BLaER1 (cell line): ENCODE measurements at regions not wholly inside any gene's neighbourhood (a gene's known extent, or its start where the extent isn't known, plus 50 kb on each side); places are given as distances from the start of the nearest gene placed in this dataset.

Source experiments
- H3K27ac ChIP-seq: shearing (Covaris generic); formaldehyde crosslinking; 2 replicates; pipeline ENCODE4 v1.8.1; 2022
- H3K27me3 ChIP-seq: shearing (Covaris generic); formaldehyde crosslinking; 2 replicates; pipeline ENCODE4 v1.8.1; 2022
- H3K36me3 ChIP-seq: shearing (Covaris generic); formaldehyde crosslinking; 2 replicates; pipeline ENCODE4 v1.8.1; 2022
- H3K4me1 ChIP-seq: shearing (Covaris generic); formaldehyde crosslinking; 2 replicates; pipeline ENCODE4 v1.8.1; 2022
- H3K4me2 ChIP-seq: shearing (Covaris generic); formaldehyde crosslinking; 2 replicates; pipeline ENCODE4 v1.8.1; 2022
- H3K4me3 ChIP-seq: shearing (Covaris generic); formaldehyde crosslinking; 2 replicates; pipeline ENCODE4 v1.8.1; 2022
- H3K9ac ChIP-seq: shearing (Covaris generic); formaldehyde crosslinking; 2 replicates; pipeline ENCODE4 v1.8.1; 2022
- H3K9me3 ChIP-seq: shearing (Covaris generic); formaldehyde crosslinking; 2 replicates; pipeline ENCODE4 v1.8.1; 2022
- H4K20me1 ChIP-seq: shearing (Covaris generic); formaldehyde crosslinking; 2 replicates; pipeline ENCODE4 v1.8.1; 2022
- Cebpa-rat ChIP-seq: shearing (Covaris generic); IDR thresholded peaks from 2 replicates; pipeline ENCODE4 v1.8.1; 2022

- Histone ChIP-seq H3K27ac (no peak overlapping the region), H3K36me3 (no peaks in the 10 kb centered on the region), H3K9ac (no peak overlapping the region)
Measured at GRCh38 chr13:111861766-111862366, 205.1 kb upstream of the SOX1 start.

GRCh38 chr13:111862836-111863815, 203.8 kb upstream of the SOX1 start:
- H3K9ac ChIP-seq = no peak overlapping the region

More at GRCh38 chr13:111861766-111862366, 205.1 kb upstream of the SOX1 start:
- Histone ChIP-seq H3K9me3 (no peaks in the 10 kb centered on the region), H3K4me1 (peaks cover 7% of the 10 kb centered on the region), H3K4me2 (peak overlapping the region; percentile 12; the same call in 1 of the 2 replicates), H3K27me3 (no peaks in the 10 kb centered on the region), H4K20me1 (no peaks in the 10 kb centered on the region), H3K4me3 (no peak overlapping the region)
- TF ChIP-seq Cebpa-rat = no peak

GRCh38 chr13:111864566-111864965, 202.4 kb upstream of the SOX1 start:
- H3K27me3 ChIP-seq = no peaks in the 10 kb centered on the region
- no peak for TF ChIP-seq Cebpa-rat

More at GRCh38 chr13:111862836-111863815, 203.8 kb upstream of the SOX1 start:
- no peak overlapping the region for H3K4me2 ChIP-seq
- no peak for TF ChIP-seq Cebpa-rat
- no peak overlapping the region for H3K27ac ChIP-seq
- H4K20me1 ChIP-seq = no peaks in the 10 kb centered on the region
- H3K36me3 ChIP-seq = no peaks in the 10 kb centered on the region
- H3K27me3 ChIP-seq = no peaks in the 10 kb centered on the region
- H3K4me1 ChIP-seq = peaks cover 7% of the 10 kb centered on the region
- no peak overlapping the region for H3K4me3 ChIP-seq
- peaks cover 9% of the 10 kb centered on the region for H3K9me3 ChIP-seq

GRCh38 chr13:111865046-111865445, 201.9 kb upstream of the SOX1 start:
- H3K4me2 ChIP-seq = no peak overlapping the region
- no peak overlapping the region for H3K27ac ChIP-seq
- no peak overlapping the region for H3K9ac ChIP-seq
- no peak for TF ChIP-seq Cebpa-rat
- H3K9me3 ChIP-seq = peaks cover 18% of the 10 kb centered on the region
- no peaks in the 10 kb centered on the region for H4K20me1 ChIP-seq
- peaks cover 7% of the 10 kb centered on the region for H3K4me1 ChIP-seq
- no peak overlapping the region for H3K4me3 ChIP-seq
- no peaks in the 10 kb centered on the region for H3K27me3 ChIP-seq
- H3K36me3 ChIP-seq = no peaks in the 10 kb centered on the region

More at GRCh38 chr13:111864566-111864965, 202.4 kb upstream of the SOX1 start:
- H3K27ac ChIP-seq = no peak overlapping the region
- no peaks in the 10 kb centered on the region for H4K20me1 ChIP-seq
- peaks cover 7% of the 10 kb centered on the region for H3K4me1 ChIP-seq
- H3K9ac ChIP-seq = no peak overlapping the region
- H3K36me3 ChIP-seq = no peaks in the 10 kb centered on the region
- no peak overlapping the region for H3K4me2 ChIP-seq
- no peak overlapping the region for H3K4me3 ChIP-seq
- H3K9me3 ChIP-seq = peaks cover 18% of the 10 kb centered on the region

- H3K4me3 ChIP-seq = no peak overlapping the region
- peaks cover 18% of the 10 kb centered on the region for H3K9me3 ChIP-seq
- no peak overlapping the region for H3K27ac ChIP-seq
- no peaks in the 10 kb centered on the region for H4K20me1 ChIP-seq
- no peaks in the 10 kb centered on the region for H3K27me3 ChIP-seq
- no peak overlapping the region for H3K9ac ChIP-seq
- no peak overlapping the region for H3K4me2 ChIP-seq
- H3K36me3 ChIP-seq = no peaks in the 10 kb centered on the region
- TF ChIP-seq Cebpa-rat = no peak
- peaks cover 7% of the 10 kb centered on the region for H3K4me1 ChIP-seq
Measured at GRCh38 chr13:111865826-111866225, 201.1 kb upstream of the SOX1 start.

GRCh38 chr13:111866731-111867245, 200.2 kb upstream of the SOX1 start:
- no peaks in the 10 kb centered on the region for H3K36me3 ChIP-seq
- H3K27me3 ChIP-seq = no peaks in the 10 kb centered on the region
- H3K9me3 ChIP-seq = peaks cover 18% of the 10 kb centered on the region
- H3K4me2 ChIP-seq = no peak overlapping the region
- no peak overlapping the region for H3K4me3 ChIP-seq
- TF ChIP-seq Cebpa-rat = no peak
- no peak overlapping the region for H3K9ac ChIP-seq
- H3K4me1 ChIP-seq = peaks cover 4% of the 10 kb centered on the region
- H3K27ac ChIP-seq = no peak overlapping the region
- H4K20me1 ChIP-seq = no peaks in the 10 kb centered on the region

- no peak overlapping the region for H3K4me3 ChIP-seq
- H3K27ac ChIP-seq = no peak overlapping the region
- no peak overlapping the region for H3K9ac ChIP-seq
- H3K9me3 ChIP-seq = peaks cover 18% of the 10 kb centered on the region
- no peaks in the 10 kb centered on the region for H4K20me1 ChIP-seq
- TF ChIP-seq Cebpa-rat = no peak
- no peak overlapping the region for H3K4me2 ChIP-seq
- H3K27me3 ChIP-seq = no peaks in the 10 kb centered on the region
- no peaks in the 10 kb centered on the region for H3K4me1 ChIP-seq
- no peaks in the 10 kb centered on the region for H3K36me3 ChIP-seq
Measured at GRCh38 chr13:111867657-111868056, 199.3 kb upstream of the SOX1 start.

- H3K4me3 ChIP-seq = no peak overlapping the region
- H3K36me3 ChIP-seq = no peaks in the 10 kb centered on the region
- no peaks in the 10 kb centered on the region for H3K27me3 ChIP-seq
- peaks cover 18% of the 10 kb centered on the region for H3K9me3 ChIP-seq
- H3K4me2 ChIP-seq = no peak overlapping the region
- H3K9ac ChIP-seq = no peak overlapping the region
- no peaks in the 10 kb centered on the region for H3K4me1 ChIP-seq
- no peak for TF ChIP-seq Cebpa-rat
- H4K20me1 ChIP-seq = no peaks in the 10 kb centered on the region
- H3K27ac ChIP-seq = no peak overlapping the region
Measured at GRCh38 chr13:111868716-111869115, 198.2 kb upstream of the SOX1 start.

GRCh38 chr13:111872475-111873150, 194.3 kb upstream of the SOX1 start:
- Histone ChIP-seq H3K4me1 (no peaks in the 10 kb centered on the region), H3K9ac (no peak overlapping the region), H3K9me3 (peaks cover 14% of the 10 kb centered on the region), H3K4me3 (no peak overlapping the region), H3K4me2 (no peak overlapping the region), H4K20me1 (no peaks in the 10 kb centered on the region), H3K27ac (no peak overlapping the region), H3K36me3 (no peaks in the 10 kb centered on the region), H3K27me3 (no peaks in the 10 kb centered on the region)
- TF ChIP-seq Cebpa-rat = no peak
